ENCODE measurements at regions not wholly inside any gene's neighbourhood (a gene's known extent, or its start where the extent isn't known, plus 50 kb on each side); places are given as distances from the start of the nearest gene placed in this dataset.
"Not testable (repeated sequence)": the region's sequence is repeated elsewhere in the genome, so short reads cannot be mapped to it uniquely, and the experiment has no call there.

DNA sequence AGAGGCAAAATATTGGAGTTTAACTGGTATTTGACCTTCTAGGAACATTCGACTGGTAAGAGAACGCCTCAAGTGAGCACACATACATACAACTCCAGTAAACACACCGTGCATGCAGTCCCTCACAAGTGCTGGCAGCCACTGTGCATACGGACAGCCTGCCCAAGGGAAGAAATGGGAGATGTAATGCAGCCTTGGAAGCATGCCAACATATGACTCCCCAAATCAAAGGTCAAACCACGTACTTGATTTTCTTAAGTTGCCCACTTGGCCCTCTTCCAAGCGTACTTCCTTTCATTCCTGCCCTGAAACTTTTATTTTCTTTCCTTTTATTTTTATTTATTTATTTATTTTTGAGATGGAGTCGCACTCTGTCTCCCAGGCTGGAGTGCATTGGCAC is 206.6 kb downstream of the SPRY1 start:
- DNase-seq = no peak

DNA sequence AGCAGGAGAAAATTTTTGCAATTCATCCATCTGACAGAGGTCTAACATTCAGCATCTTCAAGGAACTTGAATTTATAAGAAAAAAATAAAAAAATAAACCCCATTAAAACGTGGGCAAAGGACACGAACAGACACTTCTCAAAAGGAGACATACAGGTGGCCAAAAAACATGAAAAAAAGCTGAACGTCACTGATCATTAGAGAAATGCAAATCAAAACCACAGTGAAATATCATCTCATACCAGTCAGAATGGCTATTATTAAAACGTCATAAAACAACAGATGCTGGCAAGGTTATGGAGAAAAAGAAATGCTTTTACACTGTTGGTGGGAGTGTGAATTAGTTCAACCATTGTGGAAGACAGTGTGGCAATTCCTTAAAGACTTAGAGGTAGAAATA is 209.2 kb downstream of the SPRY1 start:
- DNase-seq = not testable (repeated sequence)

DNA sequence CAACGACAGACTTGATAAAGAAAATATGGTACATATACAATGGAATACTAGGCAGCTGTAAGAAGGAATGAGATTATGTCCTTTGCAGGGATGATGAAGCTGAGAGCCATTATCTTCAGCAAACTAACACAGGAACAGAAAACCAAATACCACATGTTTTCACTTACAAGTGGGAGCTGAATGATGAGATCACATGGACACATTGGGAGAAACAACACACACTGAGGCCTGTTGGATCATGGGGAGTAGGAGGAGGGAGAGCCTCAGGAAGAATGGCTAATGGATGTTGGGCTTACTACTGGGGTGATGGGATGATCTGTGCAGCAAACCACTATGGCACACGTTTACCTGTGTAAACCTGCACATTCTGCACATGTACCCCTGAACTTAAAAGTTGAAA is 209.7 kb downstream of the SPRY1 start:
- DNase-seq = no peak

DNA sequence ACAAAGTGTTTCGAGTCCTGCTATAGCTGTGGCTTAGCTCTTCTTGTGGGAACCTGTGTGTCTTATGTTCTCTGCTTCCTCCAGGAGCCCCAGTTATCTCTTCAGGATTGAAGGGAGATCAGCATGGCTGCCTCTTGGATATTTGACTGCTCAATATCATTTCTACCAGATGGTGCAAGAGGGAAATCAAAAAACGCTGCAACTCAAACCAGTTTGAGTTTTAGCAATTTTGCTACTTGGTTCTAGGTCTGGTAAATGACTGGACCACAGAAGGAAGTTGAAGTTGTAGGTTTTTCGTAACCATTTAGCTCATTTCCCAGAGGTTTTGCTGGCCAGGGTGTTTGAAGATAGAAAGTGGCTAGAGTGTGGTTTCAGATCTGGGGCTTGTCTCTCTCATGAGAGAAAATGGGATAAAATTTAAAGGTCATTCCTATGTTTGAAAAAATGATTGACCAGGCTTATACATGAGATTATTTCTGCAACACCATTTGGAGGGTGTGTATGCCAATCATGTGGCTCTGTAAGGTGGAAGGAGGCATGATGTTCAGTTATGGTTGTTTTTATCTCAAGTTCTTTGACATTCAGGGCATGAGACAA is 210.4 kb downstream of the SPRY1 start:
- no peak for DNase-seq

- DNase-seq = no peak
These were observed 213.2 kb downstream of the SPRY1 start for GRCh38 chr4:123609829-123610228.

DNA sequence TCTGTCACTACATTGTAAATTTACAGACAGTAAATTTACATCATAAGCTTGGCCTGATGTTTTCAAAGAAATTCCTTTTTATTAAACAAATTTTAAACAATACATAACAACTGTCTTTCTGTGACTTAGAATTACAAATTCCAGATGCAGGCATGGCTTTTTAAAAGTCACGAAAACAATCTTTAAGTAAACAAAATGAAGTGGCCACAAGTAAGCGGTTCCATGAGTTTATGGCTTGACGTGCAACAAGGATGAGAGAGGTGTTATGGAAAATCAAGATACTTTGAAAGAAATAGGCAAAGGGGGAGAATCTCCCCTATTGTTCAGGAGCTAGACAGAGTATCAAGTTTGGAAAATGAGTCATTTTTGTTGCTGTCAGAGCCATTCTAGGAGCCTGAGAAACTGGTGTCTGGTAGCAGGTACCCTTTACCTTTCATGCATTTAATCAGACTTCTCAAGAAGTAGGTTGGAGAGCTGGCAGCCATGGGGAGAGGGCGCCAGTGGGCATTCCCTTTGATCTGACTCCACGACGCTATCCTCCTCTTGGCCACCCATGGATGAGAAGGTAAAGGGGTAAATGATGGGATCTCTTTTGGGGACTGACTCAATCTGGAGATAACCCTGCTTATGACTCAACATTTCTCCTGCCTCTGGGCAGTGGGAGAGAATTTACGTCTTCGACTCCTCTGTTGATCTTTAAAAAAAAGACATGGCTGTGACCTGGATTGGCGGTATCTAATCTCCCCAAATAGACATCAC is 217.2 kb downstream of the SPRY1 start:
- DNase-seq = no peak

GRCh38 chr4:123615901-123616300 is 219.3 kb downstream of the SPRY1 start:
- DNase-seq = no peak

DNA sequence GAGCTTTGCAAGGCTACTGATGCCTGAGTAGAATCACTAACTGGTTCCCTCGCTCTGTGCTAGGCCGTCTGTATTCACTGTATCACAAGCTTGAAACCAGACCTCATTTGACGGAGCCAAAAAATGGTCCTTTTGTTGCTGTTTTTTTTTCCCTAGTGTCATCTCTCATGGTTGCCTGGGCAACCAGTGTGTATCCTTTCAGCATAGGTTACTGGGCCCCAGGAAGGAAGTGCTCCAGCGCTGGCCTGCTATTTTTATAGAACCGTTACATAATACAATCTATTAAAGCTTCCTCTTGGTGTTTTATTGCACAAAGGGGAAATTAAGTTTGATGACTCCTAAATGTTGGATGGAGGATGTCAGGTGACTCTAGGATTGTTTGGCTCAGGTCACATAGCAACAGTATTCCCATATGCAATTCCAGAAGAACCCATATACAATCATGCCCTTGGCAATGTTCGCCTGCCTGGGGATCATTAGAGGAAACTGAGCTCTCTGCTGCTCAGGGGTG is 220.4 kb downstream of the SPRY1 start:
- peak; percentile 64 for DNase-seq

GRCh38 chr4:123617791-123618190 is 221.2 kb downstream of the SPRY1 start:
- no peak for DNase-seq

GRCh38 chr4:123618606-123619005 is 222.0 kb downstream of the SPRY1 start:
- DNase-seq = no peak

DNA sequence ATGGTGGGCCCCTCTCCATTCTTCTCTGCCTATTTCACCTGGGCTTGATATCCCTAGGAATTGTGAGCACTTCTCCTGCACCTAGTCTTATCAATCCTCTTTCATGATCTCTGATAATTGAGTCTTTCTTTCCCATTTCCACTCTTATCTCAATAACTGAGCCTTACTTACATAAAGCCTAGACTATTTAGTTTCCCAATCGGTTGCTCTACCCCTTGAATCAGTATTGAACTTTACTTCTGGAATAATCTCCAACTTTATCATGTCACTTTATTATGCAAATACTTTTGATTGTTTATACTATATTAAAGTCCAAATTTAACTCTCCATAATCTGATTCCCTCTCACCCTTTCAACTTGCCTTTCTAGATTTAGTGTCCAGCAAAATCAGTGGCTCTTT is 222.7 kb downstream of the SPRY1 start:
- no peak for DNase-seq

DNA sequence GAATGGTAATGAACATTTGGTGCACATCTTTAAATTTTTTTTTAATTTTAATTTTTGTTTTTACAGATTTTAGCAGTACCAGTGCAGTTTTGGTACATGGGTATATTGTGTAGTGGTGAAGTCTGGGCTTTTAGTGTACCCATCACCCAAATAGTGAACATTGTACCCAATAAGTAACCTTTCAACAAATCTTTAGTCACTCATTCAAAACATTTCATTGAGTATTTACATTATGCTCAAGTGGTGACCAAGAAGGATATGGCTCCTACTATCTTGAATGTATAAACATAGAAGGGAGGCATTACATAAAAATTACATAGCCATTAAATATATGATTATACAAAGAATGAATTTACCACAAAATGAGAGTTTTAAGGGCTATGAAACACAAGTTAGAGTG is 223.3 kb downstream of the SPRY1 start:
- DNase-seq = no peak

- no peak for DNase-seq
These were observed 224.6 kb downstream of the SPRY1 start for GRCh38 chr4:123621072-123621705.

DNA sequence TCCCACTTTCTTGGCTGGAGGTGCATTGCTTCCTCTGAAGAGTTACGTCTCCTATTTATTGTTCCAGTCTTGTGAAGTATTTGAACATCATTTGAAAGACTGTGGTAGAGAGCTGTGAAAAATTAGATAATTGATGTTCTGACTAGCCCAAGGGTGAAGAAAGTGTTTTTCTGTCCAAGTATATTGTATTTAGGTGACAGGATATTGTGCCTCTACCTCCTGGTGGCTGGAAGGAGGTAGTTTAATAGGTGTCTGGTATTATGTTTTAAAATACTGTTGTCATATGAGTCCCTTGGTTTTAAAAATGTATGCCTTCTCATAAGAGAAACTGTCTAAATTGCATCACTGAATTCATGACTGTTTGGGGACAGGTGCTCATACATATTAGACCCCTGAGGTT is 226.0 kb downstream of the SPRY1 start:
- no peak for DNase-seq

DNA sequence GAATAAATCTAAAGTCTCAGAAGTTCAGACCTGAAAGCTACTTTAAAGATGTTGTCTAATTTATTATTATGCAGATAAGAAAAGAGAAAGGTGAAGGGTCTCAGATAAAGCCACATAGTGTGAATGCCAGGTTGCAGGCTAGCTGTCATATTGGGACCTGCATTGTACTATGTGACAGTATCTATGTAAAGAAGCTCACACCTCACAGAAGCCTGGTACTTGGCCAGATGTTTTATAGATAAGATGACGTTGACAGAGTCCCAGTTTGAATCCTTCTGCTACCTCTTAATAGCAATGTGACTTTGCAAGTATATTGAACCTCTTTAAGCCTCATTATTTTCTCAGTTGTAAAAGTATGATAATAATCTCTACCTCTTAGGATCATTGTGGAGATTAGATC is 227.0 kb downstream of the SPRY1 start:
- DNase-seq = no peak

GRCh38 chr4:123624959-123625358 is 228.4 kb downstream of the SPRY1 start:
- DNase-seq = no peak

- no peak for DNase-seq
These were observed 231.7 kb downstream of the SPRY1 start for GRCh38 chr4:123628288-123628687.

GRCh38 chr4:123631786-123632692 is 235.4 kb downstream of the SPRY1 start:
- no peak for DNase-seq

GRCh38 chr4:123632693-123633030 is 236.1 kb downstream of the SPRY1 start:
- DNase-seq = no peak

- DNase-seq = no peak
These were observed 242.2 kb downstream of the SPRY1 start for GRCh38 chr4:123638834-123639233.

- no peak for DNase-seq
These were observed 243.7 kb downstream of the SPRY1 start for GRCh38 chr4:123640271-123640670.

GRCh38 chr4:123640824-123641223 is 244.2 kb downstream of the SPRY1 start:
- DNase-seq = no peak

GRCh38 chr4:123643691-123644090 is 247.1 kb downstream of the SPRY1 start:
- DNase-seq = no peak
